ENCODE measurements at regions not wholly inside any gene's neighbourhood (a gene's known extent, or its start where the extent isn't known, plus 50 kb on each side); places are given as distances from the start of the nearest gene placed in this dataset.

GRCh38 chr11:116053548-116053919 is 549.3 kb upstream of the CADM1 start:
- no peak for TF ChIP-seq CTCF (conservative IDR thresholded peaks at IDR 0.05; ENCODE audit: low read depth)
- ChIA-PET POLR2A (ENCODE audit: low non-redundant PET) (no interaction called here), CTCF (interaction anchor here (0.6 kb wide), 1 partner anchor 417 kb away, joined by 3 read pairs; no protein-coding TSS in a partner anchor)
- no peak for DNase-seq (ENCODE audit: low spot score)
- H3K27ac ChIP-seq = no peak overlapping the region

GRCh38 chr11:116052603-116053547 is 548.7 kb upstream of the CADM1 start:
- no peak for TF ChIP-seq CTCF (conservative IDR thresholded peaks at IDR 0.05; ENCODE audit: low read depth)
- DNase-seq (ENCODE audit: low spot score) = no peak
- ChIA-PET CTCF (no interaction called here), POLR2A (ENCODE audit: low non-redundant PET) (no interaction called here)
- no peak overlapping the region for H3K27ac ChIP-seq

- DNase-seq (ENCODE audit: low spot score) = no peak
- ChIA-PET POLR2A (ENCODE audit: low non-redundant PET) (no interaction called here), CTCF (interaction anchor here (0.6 kb wide), 1 partner anchor 1838 kb away, joined by 3 read pairs; no protein-coding TSS in a partner anchor)
- TF ChIP-seq CTCF (conservative IDR thresholded peaks at IDR 0.05; ENCODE audit: low read depth) = no peak
- H3K27ac ChIP-seq = no peak overlapping the region
These were observed 547.3 kb upstream of the CADM1 start for GRCh38 chr11:116051494-116051893.

- POLR2A ChIA-PET (ENCODE audit: low non-redundant PET) = no interaction called here
- CTCF ChIA-PET = no interaction called here
- H3K27ac ChIP-seq = no peak overlapping the region
- no peak for TF ChIP-seq CTCF (conservative IDR thresholded peaks at IDR 0.05; ENCODE audit: low read depth)
- no peak for DNase-seq (ENCODE audit: low spot score)
These were observed 545.2 kb upstream of the CADM1 start for GRCh38 chr11:116049383-116049782.

GRCh38 chr11:116046127-116046526 is 541.9 kb upstream of the CADM1 start:
- ChIA-PET POLR2A (ENCODE audit: low non-redundant PET) (no interaction called here), CTCF (no interaction called here)
- no peak for TF ChIP-seq CTCF (conservative IDR thresholded peaks at IDR 0.05; ENCODE audit: low read depth)

GRCh38 chr11:116044941-116045340 is 540.7 kb upstream of the CADM1 start:
- no peak for TF ChIP-seq CTCF (conservative IDR thresholded peaks at IDR 0.05; ENCODE audit: low read depth)
- H3K27ac ChIP-seq = no peak overlapping the region
- ChIA-PET POLR2A (ENCODE audit: low non-redundant PET) (no interaction called here), CTCF (no interaction called here)
- no peak for DNase-seq (ENCODE audit: low spot score)

More at GRCh38 chr11:116046127-116046526, 541.9 kb upstream of the CADM1 start:
- DNase-seq (ENCODE audit: low spot score) = no peak
- H3K27ac ChIP-seq = no peak overlapping the region
